ENCODE measurements at regions not wholly inside any gene's neighbourhood (a gene's known extent, or its start where the extent isn't known, plus 50 kb on each side); places are given as distances from the start of the nearest gene placed in this dataset.
"Not testable (repeated sequence)": the region's sequence is repeated elsewhere in the genome, so short reads cannot be mapped to it uniquely, and the experiment has no call there.

- 89% methylated on average over 3 of the region's 3 CpGs; no CpG with 5 or more reads in 1 of the 2 experiments for WGBS, 2 experiments (ENCODE audit: extremely low coverage in 1 of 2, insufficient coverage in 1 of 2, insufficient read length in 1 of 2, insufficient replicate concordance in 2 of 2, low coverage in 1 of 2, low lambda C conversion rate in 2 of 2, missing lambda C conversion rate in 1 of 2)
- H4K20me1 ChIP-seq (replicated peaks in 1 of 2; ENCODE audit: control insufficient read depth in 1 of 2, insufficient read depth in 2 of 2, low read length in 2 of 2); H3K18ac ChIP-seq (ENCODE audit: extremely low read depth, low read length); FAIRE-seq; H2BK12ac ChIP-seq (ENCODE audit: low read depth, low read length); H4K5ac ChIP-seq (ENCODE audit: insufficient read length, low read depth, low read length); H3K27ac ChIP-seq (ENCODE audit: low read depth, low read length); H3K9me3 ChIP-seq (ENCODE audit: insufficient read depth in 2 of 2, low read depth in 1 of 2, low read length in 1 of 2); H3K23me2 ChIP-seq (ENCODE audit: low read depth, low read length); H2BK120ac ChIP-seq (replicated peaks; ENCODE audit: low read depth, low read length); H2AFZ ChIP-seq (ENCODE audit: low read length); H3K4me3 ChIP-seq (ENCODE audit: extremely low read depth in 1 of 4, insufficient read depth in 2 of 4, low read depth in 3 of 4, low read length in 4 of 4); DNase-seq (ENCODE audit: low read depth in 1 of 2, low spot score in 2 of 2); H3K4ac ChIP-seq (replicated peaks; ENCODE audit: insufficient read length, low read depth, low read length); H2BK20ac ChIP-seq (ENCODE audit: low read length); H3K9ac ChIP-seq (replicated peaks in 1 of 4; ENCODE audit: extremely low read depth in 1 of 4, low read depth in 3 of 4, low read length in 3 of 4); H3K4me2 ChIP-seq (ENCODE audit: insufficient read depth in 1 of 2, low read depth in 2 of 2, low read length in 2 of 2); H4K91ac ChIP-seq (replicated peaks; ENCODE audit: insufficient read length, low read length); H2BK15ac ChIP-seq (ENCODE audit: low read length); H3K4me1 ChIP-seq (replicated peaks in 1 of 4; ENCODE audit: control insufficient read depth in 3 of 4, insufficient read depth in 4 of 4, low read length in 3 of 4); H3K14ac ChIP-seq (ENCODE audit: insufficient read length); H2BK5ac ChIP-seq (ENCODE audit: low read depth, low read length); POLR2A ChIA-PET (ENCODE audit: partially characterized antibody); H3K36me3 ChIP-seq (ENCODE audit: control insufficient read depth in 2 of 4, insufficient read depth in 4 of 4, low read length in 3 of 4); H3K56ac ChIP-seq (replicated peaks; ENCODE audit: insufficient read length, low read depth, low read length); H2AK5ac ChIP-seq (ENCODE audit: low read depth, low read length); H3K27me3 ChIP-seq (replicated peaks in 1 of 4; ENCODE audit: control insufficient read depth in 3 of 4, extremely low read depth in 1 of 4, insufficient read depth in 3 of 4, low read length in 3 of 4); H3K79me1 ChIP-seq (ENCODE audit: low read depth, low read length); H3K23ac ChIP-seq (ENCODE audit: insufficient read length); H4K8ac ChIP-seq (ENCODE audit: extremely low read depth, insufficient read depth, low read length); H3K79me2 ChIP-seq (ENCODE audit: control insufficient read depth in 1 of 2, insufficient read depth in 2 of 2, low read length in 2 of 2): not testable (repeated sequence)
- CTCF ChIA-PET (ENCODE audit: partially characterized antibody) = interaction anchor here (0.9 kb wide), 1 partner anchor 17 kb away, joined by 3 read pairs; no protein-coding TSS in a partner anchor
Measured at GRCh38 chr4:187695531-187695930, 300.0 kb upstream of the ZFP42 start.

All from H1 (cell line).